PC-3 (cell line): ENCODE measurements at regions not wholly inside any gene's neighbourhood (a gene's known extent, or its start where the extent isn't known, plus 50 kb on each side); places are given as distances from the start of the nearest gene placed in this dataset.

Experiments used
- ATAC-seq: fragments of 200-7000 bp; cut with Tn5 transposase; 2 replicates; pipeline ENCODE4 v1.9.1; 2020; ENCODE audit warnings: mild to moderate bottlenecking, moderate library complexity
- BruUV-seq: library from RNA; stranded (reverse); fragments of 400-500 nt; replicated peaks from 2 replicates; lab custom pipeline; 2021; lab: Mats Ljungman, UMichigan
- CTCF ChIA-PET: fragments of 300-600 bp; sonication (Branson Sonifier 250); formaldehyde crosslinking; loops from one replicate; lab custom pipeline; 2022; ENCODE audit warnings: antibody characterized with exemption; lab: Charles Lee
- POLR2A ChIA-PET: fragments of 300-600 bp; sonication (Branson Sonifier 250); formaldehyde crosslinking; loops from one replicate; lab custom pipeline; 2022; ENCODE audit warnings: antibody characterized with exemption; ENCODE audit not compliant: unreplicated experiment; lab: Charles Lee
- DNase-seq: peaks from one replicate; pipeline ENCODE4 v3.0.0-alpha.2; 2015
- H2AFZ ChIP-seq: fragments of 300-600 bp; sonication (generic); 2 replicates; pipeline ENCODE4 v1.6.0; 2016; ENCODE audit warnings: antibody characterized with exemption, low read length
- H3F3A ChIP-seq: fragments of 300-600 bp; sonication (generic); one replicate; pipeline ENCODE4 v1.6.0; 2017; ENCODE audit warnings: antibody characterized with exemption, low read length, control low read depth, mild to moderate bottlenecking; ENCODE audit not compliant: unreplicated experiment
- H3K27ac ChIP-seq: fragments of 300-600 bp; sonication (generic); 2 replicates; pipeline ENCODE4 v1.5.1; 2016; ENCODE audit warnings: mild to moderate bottlenecking, low read length
- H3K27me3 ChIP-seq: fragments of 300-600 bp; sonication (generic); 2 replicates; pipeline ENCODE4 v1.6.1; 2016; ENCODE audit warnings: low read length, mixed read lengths
- H3K36me3 ChIP-seq: fragments of 300-600 bp; sonication (generic); 2 replicates; pipeline ENCODE4 v1.6.1; 2016; ENCODE audit warnings: low read depth, mixed run types, low read length, mixed read lengths
- H3K4me1 ChIP-seq: fragments of 300-600 bp; sonication (generic); 2 replicates; pipeline ENCODE4 v1.5.1; 2016; ENCODE audit warnings: low read length; ENCODE audit not compliant: insufficient read depth
- H3K4me2 ChIP-seq: fragments of 300-600 bp; sonication (generic); 2 replicates; pipeline ENCODE4 v1.6.0; 2016; ENCODE audit warnings: low read length
- H3K4me3 ChIP-seq: fragments of 300-600 bp; sonication (generic); 2 replicates; pipeline ENCODE4 v1.5.1; 2016; ENCODE audit warnings: mild to moderate bottlenecking, low read length, mixed read lengths
- H3K79me2 ChIP-seq: fragments of 300-600 bp; sonication (generic); 2 replicates; pipeline ENCODE4 v1.6.1; 2017; ENCODE audit warnings: low read length, mixed read lengths
- H3K9ac ChIP-seq: fragments of 300-600 bp; sonication (generic); 2 replicates; pipeline ENCODE4 v1.6.0; 2016; ENCODE audit warnings: mild to moderate bottlenecking, low read length
- H3K9me2 ChIP-seq: fragments of 300-600 bp; sonication (generic); replicated peaks from 2 replicates; pipeline ENCODE4 v1.6.1; 2016; ENCODE audit warnings: mixed run types, low read length, mixed read lengths
- H3K9me3 ChIP-seq: fragments of 300-600 bp; sonication (generic); 2 replicates; pipeline ENCODE4 v1.6.1; 2016; ENCODE audit warnings: low read length, mixed read lengths
- H4K20me1 ChIP-seq: fragments of 300-600 bp; sonication (generic); 2 replicates; pipeline ENCODE4 v1.6.1; 2016; ENCODE audit warnings: low read length, mixed read lengths
- CTCF ChIP-seq: fragments of 300-600 bp; sonication (generic); conservative IDR thresholded peaks from 2 replicates; pipeline ENCODE4 v1.5.1; 2017; ENCODE audit warnings: antibody characterized with exemption, low read depth, mild to moderate bottlenecking, low read length
- EZH2 ChIP-seq: fragments of 300-600 bp; sonication (generic); IDR thresholded peaks from one replicate; pipeline ENCODE4 v1.6.1; 2017; ENCODE audit warnings: antibody characterized with exemption, mild to moderate bottlenecking, low read length; ENCODE audit not compliant: unreplicated experiment
- EZH2phosphoT487 ChIP-seq: fragments of 300-600 bp; sonication (generic); IDR thresholded peaks from 2 replicates; pipeline ENCODE4 v1.6.1; 2018; ENCODE audit warnings: mild to moderate bottlenecking, antibody characterized with exemption, low read length, borderline replicate concordance
- intact Hi-C: fragments of 100-400 bp; cut with micrococcal nuclease; formaldehyde crosslinking; loops from 2 replicates; pipeline ENCODE4 v1.9.0; 2023

- H3K9me2 ChIP-seq = no peaks in the 10 kb centered on the region
- H4K20me1 ChIP-seq = no peaks in the 10 kb centered on the region
- intact Hi-C loops = loop anchor here (5.0 kb wide), 2 partner anchors 102 to 377 kb away; no protein-coding TSS in a partner anchor
- H3K36me3 ChIP-seq = no peaks in the 10 kb centered on the region
- no peak for TF ChIP-seq EZH2
- no peak for TF ChIP-seq CTCF
- TF ChIP-seq EZH2phosphoT487 = no peak
- BruUV-seq = no TSS peak
- H3K79me2 ChIP-seq = no peaks in the 10 kb centered on the region
- H3K27me3 ChIP-seq = no peaks in the 10 kb centered on the region
- H3K9ac ChIP-seq = no peak overlapping the region
- no peaks in the 10 kb centered on the region for H3K9me3 ChIP-seq
- ChIA-PET CTCF (interaction anchor here (0.7 kb wide), 1 partner anchor 120 kb away, joined by 5 read pairs; no protein-coding TSS in a partner anchor), POLR2A (no interaction called here)
- H3K4me3 ChIP-seq = no peak overlapping the region
- no peak overlapping the region for H2AFZ ChIP-seq
- DNase-seq (no peak), ATAC-seq (no peak)
- H3K4me1 ChIP-seq = peaks cover 43% of the 10 kb centered on the region
- H3K4me2 ChIP-seq = no peak overlapping the region
- H3K27ac ChIP-seq = no peak overlapping the region
- H3F3A ChIP-seq = no peaks in the 10 kb centered on the region
Observed at GRCh38 chr1:115220340-115221270, 117.4 kb downstream of the NGF start.

- Histone ChIP-seq H3K4me1 (peaks cover 49% of the 10 kb centered on the region), H3K27ac (no peak overlapping the region), H3K9me2 (no peaks in the 10 kb centered on the region), H3K4me3 (no peak overlapping the region), H3K9ac (no peak overlapping the region), H3K4me2 (no peak overlapping the region), H3K9me3 (no peaks in the 10 kb centered on the region), H3K36me3 (no peaks in the 10 kb centered on the region), H3F3A (no peaks in the 10 kb centered on the region), H2AFZ (no peak overlapping the region), H3K79me2 (no peaks in the 10 kb centered on the region), H3K27me3 (no peaks in the 10 kb centered on the region), H4K20me1 (no peaks in the 10 kb centered on the region)
- ATAC-seq = no peak
- ChIA-PET CTCF (interaction anchor here (0.7 kb wide), 1 partner anchor 120 kb away, joined by 5 read pairs; no protein-coding TSS in a partner anchor), POLR2A (no interaction called here)
- DNase-seq = no peak
- intact Hi-C loops = loop anchor here (5.0 kb wide), 2 partner anchors 102 to 377 kb away; no protein-coding TSS in a partner anchor
- TF ChIP-seq EZH2 = no peak
- no peak for TF ChIP-seq CTCF
- no peak for TF ChIP-seq EZH2phosphoT487
- BruUV-seq = no TSS peak
Observed at GRCh38 chr1:115219927-115220326, 118.1 kb downstream of the NGF start.

GRCh38 chr1:115218699-115219098 lies 119.3 kb downstream of the NGF start:
- ChIA-PET POLR2A (no interaction called here), CTCF (no interaction called here)
- H3K4me1 ChIP-seq = peaks cover 59% of the 10 kb centered on the region
- no peaks in the 10 kb centered on the region for H3K27me3 ChIP-seq
- no peaks in the 10 kb centered on the region for H3K9me3 ChIP-seq
- H4K20me1 ChIP-seq = no peaks in the 10 kb centered on the region
- no peak overlapping the region for H2AFZ ChIP-seq
- DNase-seq (peak; percentile 22), ATAC-seq (no peak)
- intact Hi-C loops = no loop called here
- H3F3A ChIP-seq = no peaks in the 10 kb centered on the region
- H3K79me2 ChIP-seq = no peaks in the 10 kb centered on the region
- no peak overlapping the region for H3K9ac ChIP-seq
- H3K9me2 ChIP-seq = no peaks in the 10 kb centered on the region
- no peaks in the 10 kb centered on the region for H3K36me3 ChIP-seq
- H3K4me2 ChIP-seq = no peak overlapping the region
- no TSS peak for BruUV-seq
- no peak overlapping the region for H3K27ac ChIP-seq
- H3K4me3 ChIP-seq = no peak overlapping the region
- no peak for TF ChIP-seq EZH2phosphoT487
- no peak for TF ChIP-seq EZH2
- no peak for TF ChIP-seq CTCF
